Upper lobe of left lung (tissue), 4 donors: ENCODE measurements at regions not wholly inside any gene's neighbourhood (a gene's known extent, or its start where the extent isn't known, plus 50 kb on each side); places are given as distances from the start of the nearest gene placed in this dataset.

ENCODE experiments used
- POLR2A ChIP-seq, 4 donors: fragments of 450-650 bp; IDR thresholded peaks; one replicate each; pipeline ENCODE4 v1.5.1; 2016 to 2017; ENCODE audit warnings: antibody characterized with exemption in 4 of 4, mild to moderate bottlenecking in 2 of 4
- TF ChIP-seq, protein P1 (sequence below), 6 experiments: fragments of 450-650 bp in 4 of 6; fragments of 200-600 bp in 2 of 6; sonication (generic) in 2 of 6; IDR thresholded peaks; one replicate each; pipeline ENCODE4 v1.5.1; 2016 to 2019; ENCODE audit warnings: antibody characterized with exemption in 6 of 6

DNA sequence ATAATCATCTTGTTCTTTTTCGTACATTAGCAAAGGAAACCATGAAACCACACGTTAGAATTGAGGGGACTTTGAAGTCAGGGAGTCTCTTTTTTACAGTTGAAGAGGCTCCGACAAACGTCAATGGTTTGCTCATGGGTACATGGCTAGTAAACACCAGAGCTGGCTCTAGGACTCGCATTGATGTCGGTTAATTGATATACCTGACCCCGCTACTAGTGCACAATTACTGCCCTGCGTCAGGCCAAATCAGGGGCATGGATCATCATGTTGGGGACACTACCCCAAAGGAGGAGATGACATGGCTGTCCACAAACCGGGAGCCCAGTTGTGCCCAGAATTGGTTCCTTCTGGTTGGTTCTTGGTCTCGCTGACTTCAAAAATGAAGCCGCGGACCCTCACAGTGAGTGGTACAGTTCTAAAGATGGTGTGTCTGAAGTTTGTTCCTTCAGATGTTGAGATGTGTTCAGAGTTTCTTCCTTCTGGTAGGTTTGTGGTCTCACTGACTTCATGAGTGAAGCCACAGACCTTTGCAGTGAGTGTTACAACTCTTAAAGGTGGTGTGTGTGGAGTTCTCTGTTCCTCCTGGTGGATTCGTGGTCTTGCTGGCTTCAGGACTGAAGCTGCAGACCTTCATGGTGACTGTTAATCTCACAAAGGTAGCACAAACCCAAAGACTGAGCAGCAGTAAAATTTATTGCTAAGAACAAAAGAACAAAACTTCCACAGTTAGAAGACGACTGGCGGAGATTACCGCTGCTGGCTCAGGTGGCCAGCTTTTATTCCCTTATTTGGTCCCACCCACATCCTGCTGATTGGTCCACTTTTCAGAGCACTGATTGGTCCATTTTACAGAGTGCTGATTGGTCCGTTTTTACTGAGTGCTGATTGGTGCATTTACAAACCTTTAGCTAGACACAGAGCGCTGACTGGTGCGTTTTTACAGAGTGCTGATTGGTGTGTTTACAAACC, 126.9 kb upstream of the ERRFI1 start:
- TF ChIP-seq, protein P1, sequence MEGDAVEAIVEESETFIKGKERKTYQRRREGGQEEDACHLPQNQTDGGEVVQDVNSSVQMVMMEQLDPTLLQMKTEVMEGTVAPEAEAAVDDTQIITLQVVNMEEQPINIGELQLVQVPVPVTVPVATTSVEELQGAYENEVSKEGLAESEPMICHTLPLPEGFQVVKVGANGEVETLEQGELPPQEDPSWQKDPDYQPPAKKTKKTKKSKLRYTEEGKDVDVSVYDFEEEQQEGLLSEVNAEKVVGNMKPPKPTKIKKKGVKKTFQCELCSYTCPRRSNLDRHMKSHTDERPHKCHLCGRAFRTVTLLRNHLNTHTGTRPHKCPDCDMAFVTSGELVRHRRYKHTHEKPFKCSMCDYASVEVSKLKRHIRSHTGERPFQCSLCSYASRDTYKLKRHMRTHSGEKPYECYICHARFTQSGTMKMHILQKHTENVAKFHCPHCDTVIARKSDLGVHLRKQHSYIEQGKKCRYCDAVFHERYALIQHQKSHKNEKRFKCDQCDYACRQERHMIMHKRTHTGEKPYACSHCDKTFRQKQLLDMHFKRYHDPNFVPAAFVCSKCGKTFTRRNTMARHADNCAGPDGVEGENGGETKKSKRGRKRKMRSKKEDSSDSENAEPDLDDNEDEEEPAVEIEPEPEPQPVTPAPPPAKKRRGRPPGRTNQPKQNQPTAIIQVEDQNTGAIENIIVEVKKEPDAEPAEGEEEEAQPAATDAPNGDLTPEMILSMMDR (IDR thresholded peaks at IDR 0.05) = no peak
- TF ChIP-seq POLR2A (IDR thresholded peaks at IDR 0.05) = peak in 1 of 4 donors; percentile 33
